ENCODE measurements at regions not wholly inside any gene's neighbourhood (a gene's known extent, or its start where the extent isn't known, plus 50 kb on each side); places are given as distances from the start of the nearest gene placed in this dataset.

DNA sequence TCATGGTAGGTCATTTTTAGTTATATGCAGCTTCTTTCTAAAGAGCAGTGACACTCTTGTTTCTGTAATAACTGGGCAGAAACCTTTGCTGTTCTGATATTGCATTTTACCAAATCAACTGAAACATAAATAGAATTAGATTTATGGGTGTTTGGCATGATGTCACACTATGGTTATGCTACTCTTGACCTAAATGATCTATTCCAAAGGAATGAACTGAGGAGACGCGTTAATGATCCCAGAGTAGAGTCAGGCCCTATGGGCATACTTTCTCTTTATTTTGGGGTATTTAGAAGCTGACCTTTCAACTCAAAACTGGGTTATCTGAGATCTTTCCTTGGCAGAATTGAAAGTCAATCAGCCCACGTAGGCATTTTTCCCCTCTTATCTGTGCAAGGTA is 146.8 kb upstream of the ADAMTSL1 start:
- H3K36me3 ChIP-seq (replicated peaks in 1 of 2; ENCODE audit: control extremely low read depth in 1 of 2, control insufficient read depth in 1 of 2, extremely low read depth in 1 of 2, insufficient read depth in 2 of 2, low read length in 1 of 2) = no peaks in the 10 kb centered on the region
- ChIA-PET POLR2A (no interaction called here), CTCF (no interaction called here)
- Mint-ChIP-seq H3K9me3 (ENCODE audit: insufficient read depth) (no peaks in the 10 kb centered on the region), H3K27ac (no peak overlapping the region), H3K4me1 (no peaks in the 10 kb centered on the region), H3K27me3 (no peaks in the 10 kb centered on the region), H3K4me3 (no peak overlapping the region)
- TF ChIP-seq EZH2 (IDR thresholded peaks at IDR 0.05; ENCODE audit: borderline replicate concordance, insufficient read depth, low read depth, low read length, poor library complexity, severe bottlenecking) = no peak
- TF ChIP-seq, protein P1, sequence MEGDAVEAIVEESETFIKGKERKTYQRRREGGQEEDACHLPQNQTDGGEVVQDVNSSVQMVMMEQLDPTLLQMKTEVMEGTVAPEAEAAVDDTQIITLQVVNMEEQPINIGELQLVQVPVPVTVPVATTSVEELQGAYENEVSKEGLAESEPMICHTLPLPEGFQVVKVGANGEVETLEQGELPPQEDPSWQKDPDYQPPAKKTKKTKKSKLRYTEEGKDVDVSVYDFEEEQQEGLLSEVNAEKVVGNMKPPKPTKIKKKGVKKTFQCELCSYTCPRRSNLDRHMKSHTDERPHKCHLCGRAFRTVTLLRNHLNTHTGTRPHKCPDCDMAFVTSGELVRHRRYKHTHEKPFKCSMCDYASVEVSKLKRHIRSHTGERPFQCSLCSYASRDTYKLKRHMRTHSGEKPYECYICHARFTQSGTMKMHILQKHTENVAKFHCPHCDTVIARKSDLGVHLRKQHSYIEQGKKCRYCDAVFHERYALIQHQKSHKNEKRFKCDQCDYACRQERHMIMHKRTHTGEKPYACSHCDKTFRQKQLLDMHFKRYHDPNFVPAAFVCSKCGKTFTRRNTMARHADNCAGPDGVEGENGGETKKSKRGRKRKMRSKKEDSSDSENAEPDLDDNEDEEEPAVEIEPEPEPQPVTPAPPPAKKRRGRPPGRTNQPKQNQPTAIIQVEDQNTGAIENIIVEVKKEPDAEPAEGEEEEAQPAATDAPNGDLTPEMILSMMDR (IDR thresholded peaks at IDR 0.05) = no peak
- intact Hi-C loops (cut with micrococcal nuclease) = no loop called here
- H3K9me3 ChIP-seq (ENCODE audit: control extremely low read depth in 1 of 3, control insufficient read depth in 2 of 3, insufficient read depth in 1 of 3, low read length in 2 of 3) = peaks cover 0 to 3% (median 0%) of the 10 kb centered on the region in 3 donors
- DNase-seq (no peak), ATAC-seq (ENCODE audit: low read depth) (no peak)
- no peak overlapping the region for H2AFZ ChIP-seq (ENCODE audit: insufficient read depth, low read depth, low read length, poor library complexity, severe bottlenecking)
- H3K4me2 ChIP-seq (replicated peaks; ENCODE audit: low read depth, low read length, poor library complexity, severe bottlenecking) = no peak overlapping the region
- H3K4me3 ChIP-seq (ENCODE audit: control extremely low read depth in 1 of 5, extremely low read depth in 1 of 5, insufficient read depth in 1 of 5, low read depth in 2 of 5, low read length in 4 of 5) = no peak overlapping the region
- H3K4me1 ChIP-seq (ENCODE audit: control insufficient read depth in 2 of 2, insufficient read depth in 2 of 2, low read length in 2 of 2) = no peaks in the 10 kb centered on the region
- H3K27me3 ChIP-seq (replicated peaks in 1 of 4; ENCODE audit: control extremely low read depth in 1 of 4, control insufficient read depth in 3 of 4, insufficient read depth in 4 of 4, low read length in 3 of 4) = no peaks in the 10 kb centered on the region
- no peaks in the 10 kb centered on the region for H4K20me1 ChIP-seq (ENCODE audit: control insufficient read depth, insufficient read depth, low read length, poor library complexity, severe bottlenecking)
- no peak overlapping the region for H3K27ac ChIP-seq (ENCODE audit: low read length in 2 of 2)
- no peaks in the 10 kb centered on the region for H3K79me2 ChIP-seq (ENCODE audit: control insufficient read depth, insufficient read depth, low read length)
- 100% methylated on average over 2 of the region's 3 CpGs for WGBS (ENCODE audit: insufficient coverage)
- no peak overlapping the region for H3K9ac ChIP-seq (ENCODE audit: low read length)

DNA sequence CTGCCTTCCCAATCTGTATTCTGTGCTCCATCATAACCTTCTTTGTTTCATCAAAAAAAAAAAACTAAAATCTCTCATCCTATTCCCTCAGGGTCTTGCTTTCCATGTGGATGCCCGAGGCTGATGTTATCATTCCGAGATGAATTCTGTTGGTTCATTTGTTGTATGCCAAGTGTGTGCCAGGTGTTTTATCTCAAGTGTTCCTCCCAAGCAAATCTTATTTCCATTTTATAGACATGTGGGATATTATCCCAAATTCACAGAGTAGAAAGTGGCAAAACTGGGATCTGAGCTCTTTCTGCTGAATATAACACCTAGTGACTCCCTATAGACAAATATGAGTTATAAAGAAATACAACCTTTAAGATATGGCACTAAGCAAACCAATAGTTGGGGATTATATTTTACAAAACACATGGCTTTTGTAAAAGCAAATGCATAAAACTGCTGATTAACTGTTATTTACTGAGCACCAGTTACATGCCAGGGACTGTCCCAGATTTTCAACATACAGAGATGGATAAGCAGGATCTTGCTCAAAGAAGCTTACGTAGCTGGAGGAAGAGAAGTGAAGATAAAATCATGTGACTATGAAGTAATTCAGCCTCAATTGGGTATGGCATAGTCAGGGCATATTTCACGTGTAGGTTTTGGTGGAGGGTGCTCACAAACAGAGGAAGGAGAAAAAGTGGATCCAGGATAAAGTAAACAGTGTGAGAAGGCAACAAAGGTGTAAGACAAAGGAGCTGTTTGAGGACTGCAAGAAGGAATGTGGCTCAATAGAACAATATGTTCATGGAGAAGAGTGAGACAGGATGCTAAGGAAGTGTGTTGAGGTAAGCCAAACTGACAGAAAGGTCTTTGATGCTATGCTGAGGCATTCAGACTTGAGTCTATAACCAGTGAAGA is 143.3 kb upstream of the ADAMTSL1 start:
- Mint-ChIP-seq H3K4me1 (no peaks in the 10 kb centered on the region), H3K27ac (no peak overlapping the region), H3K9me3 (ENCODE audit: insufficient read depth) (no peaks in the 10 kb centered on the region), H3K4me3 (no peak overlapping the region), H3K27me3 (no peaks in the 10 kb centered on the region)
- Histone ChIP-seq H4K20me1 (ENCODE audit: control insufficient read depth, insufficient read depth, low read length, poor library complexity, severe bottlenecking) (no peaks in the 10 kb centered on the region), H3K36me3 (replicated peaks in 1 of 2; ENCODE audit: control extremely low read depth in 1 of 2, control insufficient read depth in 1 of 2, extremely low read depth in 1 of 2, insufficient read depth in 2 of 2, low read length in 1 of 2) (no peaks in the 10 kb centered on the region), H3K4me2 (replicated peaks; ENCODE audit: low read depth, low read length, poor library complexity, severe bottlenecking) (no peak overlapping the region), H3K9me3 (ENCODE audit: control extremely low read depth in 1 of 3, control insufficient read depth in 2 of 3, insufficient read depth in 1 of 3, low read length in 2 of 3) (peaks cover 0 to 2% (median 0%) of the 10 kb centered on the region in 3 donors), H2AFZ (ENCODE audit: insufficient read depth, low read depth, low read length, poor library complexity, severe bottlenecking) (no peak overlapping the region), H3K4me3 (ENCODE audit: control extremely low read depth in 1 of 5, extremely low read depth in 1 of 5, insufficient read depth in 1 of 5, low read depth in 2 of 5, low read length in 4 of 5) (no peak overlapping the region), H3K4me1 (ENCODE audit: control insufficient read depth in 2 of 2, insufficient read depth in 2 of 2, low read length in 2 of 2) (no peaks in the 10 kb centered on the region), H3K27me3 (replicated peaks in 1 of 4; ENCODE audit: control extremely low read depth in 1 of 4, control insufficient read depth in 3 of 4, insufficient read depth in 4 of 4, low read length in 3 of 4) (no peaks in the 10 kb centered on the region), H3K9ac (ENCODE audit: low read length) (no peak overlapping the region), H3K27ac (ENCODE audit: low read length in 2 of 2) (no peak overlapping the region), H3K79me2 (ENCODE audit: control insufficient read depth, insufficient read depth, low read length) (no peaks in the 10 kb centered on the region)
- 63% methylated on average over 2 of the region's 4 CpGs for WGBS (ENCODE audit: insufficient coverage)
- intact Hi-C loops (cut with micrococcal nuclease) = no loop called here
- DNase-seq (no peak), ATAC-seq (ENCODE audit: low read depth) (no peak)
- POLR2A ChIA-PET = no interaction called here
- CTCF ChIA-PET = no interaction called here
- TF ChIP-seq, protein P1 (IDR thresholded peaks at IDR 0.05) = no peak
- no peak for TF ChIP-seq EZH2 (IDR thresholded peaks at IDR 0.05; ENCODE audit: borderline replicate concordance, insufficient read depth, low read depth, low read length, poor library complexity, severe bottlenecking)

Measured in B cell (primary cell).